GM19035 (cell line): ENCODE measurements at regions not wholly inside any gene's neighbourhood (a gene's known extent, or its start where the extent isn't known, plus 50 kb on each side); places are given as distances from the start of the nearest gene placed in this dataset.

Source experiments
- ATAC-seq: cut with Tn5 transposase; IDR thresholded peaks from one replicate; pipeline ENCODE4 v1.9.1; 2021; ENCODE audit not compliant: unreplicated experiment

DNA sequence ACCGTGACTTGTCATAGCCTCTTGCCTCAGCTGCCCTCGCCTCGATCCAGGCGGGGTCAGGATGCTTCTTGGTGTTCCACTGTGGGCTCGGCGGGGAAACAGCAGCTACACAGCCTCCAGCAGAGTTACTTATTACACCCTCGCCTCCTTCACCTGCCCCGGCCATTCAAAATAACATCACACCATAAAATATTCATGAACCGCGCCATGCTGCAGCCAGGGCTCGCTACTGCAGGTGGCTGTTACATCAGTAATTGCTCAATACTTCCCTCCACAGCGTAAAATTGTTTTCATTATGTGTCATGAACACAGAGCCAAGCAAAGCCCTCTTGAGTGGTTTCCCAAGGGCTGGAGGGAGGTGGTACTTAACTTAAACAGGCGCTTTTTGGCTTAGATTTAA lies 241.5 kb upstream of the SP8 start:
- ATAC-seq = no peak

DNA sequence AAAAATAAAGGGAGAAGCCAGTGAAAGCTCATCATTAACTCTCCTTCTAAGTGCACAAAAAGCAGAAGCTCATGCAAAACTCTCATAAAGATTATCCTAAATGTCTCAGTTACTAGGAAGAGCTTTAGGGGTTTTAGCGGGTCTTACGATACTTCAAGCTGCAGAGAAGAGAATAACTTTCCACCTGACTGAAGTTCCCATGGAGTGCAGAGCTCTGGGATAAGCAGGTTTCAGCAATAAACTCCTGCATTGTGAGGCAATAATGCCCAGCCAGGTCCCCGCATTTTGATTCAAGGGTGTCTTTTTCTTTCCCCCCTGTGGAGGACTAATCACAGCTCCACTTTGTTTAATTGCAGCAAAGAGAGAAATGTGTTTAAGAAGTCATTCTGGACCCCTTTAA lies 241.9 kb upstream of the SP8 start:
- ATAC-seq = no peak

DNA sequence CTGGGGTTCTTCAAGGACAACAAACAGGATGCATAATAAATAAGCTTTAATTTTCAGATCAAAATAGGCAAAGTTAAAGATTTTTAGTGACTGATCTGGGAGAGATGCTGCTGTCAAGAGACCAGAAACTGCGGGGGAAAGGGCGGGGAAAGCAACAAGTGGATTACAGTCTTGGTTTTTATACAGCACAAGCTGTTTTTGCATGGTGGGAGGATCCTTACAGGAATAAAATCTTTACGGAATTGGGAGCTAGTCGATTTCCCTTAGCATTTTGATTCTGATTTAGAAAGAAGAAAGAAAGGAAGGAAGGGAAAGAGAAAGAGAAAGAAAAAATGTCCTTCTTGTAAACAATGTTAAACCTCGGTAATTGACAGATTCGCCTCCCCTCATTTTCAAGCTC lies 242.3 kb upstream of the SP8 start:
- no peak for ATAC-seq

DNA sequence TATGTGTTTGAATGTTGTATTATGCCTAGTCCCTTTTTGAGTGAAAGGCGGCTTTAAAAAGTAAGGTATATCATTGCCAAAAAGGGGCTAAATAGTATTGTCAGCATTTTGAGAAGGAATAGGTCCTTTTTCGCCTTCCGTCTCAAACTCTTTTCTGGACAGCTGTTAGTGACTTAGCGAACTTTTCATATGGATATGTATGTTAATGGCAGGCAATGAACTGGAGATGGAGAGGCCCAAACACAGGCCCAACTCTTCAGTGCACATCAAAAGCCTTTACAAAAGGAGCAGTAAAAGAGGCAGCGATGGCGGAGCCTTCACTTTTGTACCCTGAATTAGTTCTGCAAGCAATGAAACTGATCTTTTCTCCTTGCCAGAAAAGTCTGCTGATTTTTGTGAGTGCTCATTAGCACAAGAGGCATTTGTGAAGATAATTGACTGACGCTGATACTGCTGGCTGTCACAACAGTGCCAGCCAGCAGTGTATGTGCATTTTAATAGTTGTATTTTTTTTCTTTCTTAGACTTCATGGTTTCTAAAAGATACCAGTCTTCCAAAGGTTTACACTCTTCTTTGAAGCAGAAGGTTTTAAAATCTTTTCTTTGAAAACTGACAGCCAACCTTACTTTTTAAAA lies 243.7 kb upstream of the SP8 start:
- ATAC-seq = no peak

DNA sequence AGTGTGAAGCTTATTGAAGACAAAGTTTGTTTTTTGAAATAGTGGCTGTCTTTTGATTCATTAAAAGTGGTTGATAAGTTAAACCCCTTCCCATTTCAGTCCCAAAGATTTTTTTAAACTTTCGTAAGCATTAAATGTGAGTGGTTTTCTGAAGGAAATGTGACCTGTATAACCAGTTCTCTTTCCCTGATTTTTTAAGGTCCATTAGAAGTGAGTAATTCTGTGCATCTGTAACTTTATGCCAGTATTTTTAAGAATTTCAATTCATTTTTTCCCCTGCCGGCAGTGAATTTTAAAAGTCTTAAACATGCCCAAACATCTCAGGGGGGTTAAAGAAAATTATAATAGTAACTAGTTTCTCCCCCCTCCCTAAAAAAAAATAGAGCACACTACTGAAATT lies 254.6 kb upstream of the SP8 start:
- ATAC-seq = no peak

DNA sequence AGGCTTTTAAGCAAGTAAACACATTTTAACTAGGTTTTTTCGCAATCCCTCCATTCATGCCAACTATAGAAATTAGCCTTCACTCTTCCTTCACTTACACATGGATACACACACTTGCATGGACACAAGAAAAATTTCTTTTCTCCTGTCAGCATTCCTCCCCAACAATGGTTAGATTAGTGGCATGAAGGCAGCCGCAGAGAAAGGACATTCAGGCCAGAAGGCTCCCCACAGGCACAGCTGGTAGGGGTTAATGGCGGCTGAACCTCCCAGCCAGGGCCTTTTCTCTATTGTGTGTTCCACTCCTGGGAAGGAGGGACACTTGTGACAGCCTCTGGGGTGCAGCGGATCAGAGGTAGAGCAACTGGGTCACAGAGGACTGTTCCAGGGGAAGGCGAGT lies 255.0 kb upstream of the SP8 start:
- no peak for ATAC-seq

DNA sequence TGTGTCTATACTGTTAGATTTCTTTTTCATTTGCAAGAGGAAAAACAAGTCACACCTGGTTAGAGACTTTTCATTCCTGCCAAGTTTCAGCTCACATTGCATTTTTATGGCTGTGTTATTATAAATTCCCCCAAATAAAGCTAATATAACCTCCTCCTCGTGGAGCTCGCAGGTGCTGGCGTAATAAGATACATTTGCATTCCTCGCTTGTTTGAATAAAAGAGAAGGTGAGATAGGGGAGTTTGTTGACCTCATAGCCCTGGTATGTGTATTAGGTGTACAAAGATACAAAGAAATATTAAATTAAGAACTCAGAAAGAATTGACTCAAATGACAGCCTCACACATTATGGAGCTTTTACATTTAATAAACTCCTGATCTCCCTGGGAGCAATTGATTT lies 257.7 kb upstream of the SP8 start:
- ATAC-seq = no peak

DNA sequence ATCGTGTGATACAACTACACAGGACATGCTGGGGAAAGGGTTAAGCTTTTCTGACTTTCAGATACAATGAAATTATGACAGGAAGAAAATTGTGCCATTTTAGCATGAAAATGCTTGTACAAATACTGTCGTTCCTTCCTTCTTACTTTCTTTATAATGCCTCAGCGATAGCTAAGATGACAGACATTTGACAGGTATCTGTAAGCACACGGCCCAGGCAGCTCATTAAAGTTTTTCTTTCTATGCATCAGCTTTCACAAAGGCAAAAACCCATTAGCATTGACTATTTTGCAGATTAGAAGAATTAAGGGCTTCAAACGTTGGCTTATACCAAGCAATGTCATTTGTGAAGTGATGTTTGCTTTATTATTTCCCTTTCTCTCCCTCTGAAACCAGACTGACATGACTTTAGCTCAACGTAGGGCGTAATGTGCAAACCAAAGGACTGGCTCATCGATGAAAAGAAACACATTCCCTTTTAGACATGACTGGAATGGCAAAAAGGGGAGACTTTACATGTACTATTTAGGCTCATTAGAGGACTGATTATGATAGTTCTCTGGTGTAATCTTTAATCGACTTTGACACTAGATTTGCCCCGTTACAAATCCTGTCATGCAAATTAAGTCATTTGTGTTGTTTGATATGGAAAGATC lies 258.4 kb upstream of the SP8 start:
- no peak for ATAC-seq

DNA sequence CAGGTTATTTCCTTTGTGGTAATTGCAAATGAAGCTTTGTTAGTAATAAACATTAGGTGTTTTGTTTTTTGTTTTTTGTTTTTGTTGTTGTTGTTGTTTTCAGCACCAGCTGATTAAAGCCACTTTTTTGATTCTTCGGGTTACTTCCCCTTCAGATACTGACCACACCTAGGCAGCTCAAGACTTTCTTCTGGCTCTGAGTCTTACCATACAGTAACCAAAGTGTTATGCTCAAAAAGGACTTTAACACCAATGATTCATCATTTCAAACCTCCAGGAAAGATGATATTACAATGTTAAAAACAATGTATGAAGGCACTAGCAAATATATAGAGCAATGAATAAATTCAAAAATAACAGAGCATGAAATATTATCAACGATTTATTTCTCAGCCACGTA lies 265.2 kb upstream of the SP8 start:
- ATAC-seq = no peak

DNA sequence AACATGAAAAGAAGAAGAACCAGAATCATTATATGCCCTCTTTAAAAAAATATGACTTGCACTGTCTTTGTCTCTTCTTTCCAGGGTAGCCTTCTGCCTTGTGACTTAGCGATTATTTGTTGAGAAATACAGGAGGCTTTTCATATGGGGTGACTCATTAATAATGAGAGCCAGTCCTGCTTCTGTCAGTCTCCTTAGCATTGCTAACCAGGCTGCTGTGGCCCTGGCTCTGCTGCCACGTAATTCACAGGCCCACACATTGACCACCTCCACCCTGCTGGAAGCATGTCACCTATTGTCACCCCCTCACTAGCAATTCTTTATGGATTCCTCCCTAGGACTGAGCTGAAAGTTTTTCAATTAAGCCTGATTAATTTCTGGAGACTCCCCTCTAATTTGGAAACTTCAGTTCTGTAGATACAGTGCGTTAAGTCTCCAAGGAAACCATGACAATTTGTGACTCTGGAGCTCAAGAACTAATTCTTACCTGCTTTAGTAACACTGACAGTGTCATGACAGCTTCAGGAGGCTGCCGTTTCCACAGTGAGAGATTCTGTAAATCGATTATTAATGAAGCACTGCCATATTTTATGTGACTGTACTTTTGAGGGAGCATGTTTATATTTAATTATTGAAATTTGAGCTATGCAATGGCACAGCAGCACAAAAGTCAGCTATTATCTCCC lies 267.9 kb upstream of the SP8 start:
- no peak for ATAC-seq

DNA sequence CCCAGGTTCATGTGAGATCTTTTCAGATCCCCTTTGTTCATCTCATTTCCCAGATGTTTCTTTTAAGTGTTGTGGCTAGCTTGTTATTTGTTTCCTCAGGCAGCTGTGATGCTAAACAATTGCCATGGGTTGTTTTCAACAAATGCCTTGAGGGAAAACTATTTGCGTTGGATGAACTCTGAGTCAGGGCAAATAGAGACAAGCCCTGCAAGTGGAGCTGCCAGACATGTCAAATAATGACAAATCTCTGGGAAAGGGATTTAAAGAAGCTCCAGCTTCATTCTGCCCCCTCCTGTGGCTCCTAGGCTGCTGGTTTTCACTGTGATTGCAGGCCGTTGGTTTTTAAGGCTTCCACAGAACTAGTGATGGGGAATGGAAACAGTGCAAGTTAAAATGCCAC lies 272.4 kb upstream of the SP8 start:
- no peak for ATAC-seq

DNA sequence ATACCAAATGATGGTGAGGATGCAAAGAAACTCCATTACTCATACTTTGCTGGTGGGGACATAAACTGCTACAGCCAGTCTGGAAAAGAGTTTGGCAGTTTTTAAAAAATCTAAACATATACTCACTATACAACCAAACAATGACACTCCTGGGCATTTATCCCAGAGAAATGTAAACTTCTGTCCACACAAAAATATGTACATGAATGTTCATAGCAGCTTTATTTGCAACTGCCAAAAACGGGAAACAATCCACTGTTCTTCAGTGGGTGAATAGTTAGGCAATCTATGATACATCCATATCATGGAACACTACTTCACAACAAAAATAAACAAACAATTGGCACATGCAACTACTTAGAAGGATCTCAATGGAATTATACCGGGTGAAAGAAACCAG lies 276.4 kb upstream of the SP8 start:
- no peak for ATAC-seq

DNA sequence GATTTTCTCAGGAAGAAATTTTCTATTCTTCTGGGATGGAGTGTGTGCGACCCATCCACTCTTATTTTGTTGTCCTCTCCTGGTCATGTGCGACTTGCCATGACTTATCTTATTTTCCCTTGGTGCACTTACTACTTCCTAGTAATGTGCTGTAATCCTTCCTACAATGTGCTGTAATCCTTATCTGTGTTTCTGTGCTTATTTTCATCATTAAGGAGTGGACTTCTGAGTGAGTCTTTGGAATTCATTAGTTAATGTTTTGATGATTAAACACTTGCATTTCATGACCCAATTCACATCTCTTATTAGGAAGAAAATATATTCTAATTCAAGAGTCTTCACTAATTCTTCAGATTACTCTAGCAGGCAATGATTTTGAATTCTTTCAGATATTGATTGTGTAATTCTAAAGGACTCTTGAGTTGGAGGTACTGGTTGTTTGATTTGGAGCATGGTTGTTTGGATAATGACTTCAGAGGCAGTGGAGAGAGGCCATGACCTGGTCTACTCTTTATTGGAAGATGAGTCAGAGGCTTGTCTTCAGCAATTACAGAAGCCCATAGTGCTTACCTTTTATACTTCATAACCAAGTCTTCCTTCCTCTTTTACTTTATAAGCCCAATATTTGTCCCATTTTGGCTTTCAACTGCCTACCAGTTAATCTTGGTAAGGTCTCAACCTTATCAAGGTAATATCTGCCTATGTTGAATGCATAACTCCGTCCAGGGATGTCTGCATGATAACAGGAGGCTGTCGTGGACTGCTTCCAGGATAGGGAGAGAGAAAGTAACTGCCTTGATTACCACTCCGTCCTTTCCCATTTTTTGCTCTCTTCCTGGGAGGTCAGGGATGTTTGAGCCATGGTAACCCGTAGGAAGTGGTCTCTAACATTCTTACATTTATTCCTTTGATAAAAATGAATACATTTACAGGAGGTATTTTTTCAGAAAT lies 278.3 kb upstream of the SP8 start:
- ATAC-seq = no peak

DNA sequence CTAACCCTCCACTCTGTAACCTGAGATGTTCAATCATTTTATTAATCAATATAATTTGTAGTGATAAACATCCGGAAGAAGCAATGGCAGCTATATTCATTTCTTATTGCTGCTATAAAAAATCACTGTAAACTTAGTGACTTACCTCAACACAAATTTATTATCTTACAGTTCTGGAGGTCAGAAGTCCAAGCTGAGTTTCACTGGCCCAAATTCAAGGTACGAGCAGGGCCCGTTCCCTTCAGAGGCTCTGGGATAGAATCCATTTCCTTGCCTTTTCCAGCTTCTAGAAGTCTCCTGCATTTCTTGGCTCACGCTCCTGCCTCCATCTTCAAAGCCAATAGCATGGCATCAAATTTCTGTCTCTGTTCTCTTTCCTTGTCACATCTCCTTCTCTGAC lies 279.5 kb upstream of the SP8 start:
- ATAC-seq = no peak

DNA sequence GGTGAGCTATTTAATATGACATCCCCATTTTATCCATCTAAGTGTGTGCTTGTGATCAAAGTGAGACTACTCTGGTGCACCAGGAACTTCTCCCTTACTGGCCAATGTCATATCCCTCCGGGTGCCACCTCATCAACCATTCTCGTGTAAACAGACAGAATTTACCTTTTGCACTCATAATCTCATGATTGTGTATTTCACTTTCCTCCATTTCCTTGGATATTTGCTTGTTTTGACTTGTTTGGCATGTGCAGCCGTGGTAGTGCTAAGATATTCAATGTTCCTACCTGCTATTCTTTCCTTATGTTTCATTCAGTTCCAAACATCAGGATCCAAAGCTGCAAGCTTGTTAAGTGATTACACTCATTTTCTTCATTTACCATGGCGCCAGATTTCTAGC lies 280.5 kb upstream of the SP8 start:
- no peak for ATAC-seq

DNA sequence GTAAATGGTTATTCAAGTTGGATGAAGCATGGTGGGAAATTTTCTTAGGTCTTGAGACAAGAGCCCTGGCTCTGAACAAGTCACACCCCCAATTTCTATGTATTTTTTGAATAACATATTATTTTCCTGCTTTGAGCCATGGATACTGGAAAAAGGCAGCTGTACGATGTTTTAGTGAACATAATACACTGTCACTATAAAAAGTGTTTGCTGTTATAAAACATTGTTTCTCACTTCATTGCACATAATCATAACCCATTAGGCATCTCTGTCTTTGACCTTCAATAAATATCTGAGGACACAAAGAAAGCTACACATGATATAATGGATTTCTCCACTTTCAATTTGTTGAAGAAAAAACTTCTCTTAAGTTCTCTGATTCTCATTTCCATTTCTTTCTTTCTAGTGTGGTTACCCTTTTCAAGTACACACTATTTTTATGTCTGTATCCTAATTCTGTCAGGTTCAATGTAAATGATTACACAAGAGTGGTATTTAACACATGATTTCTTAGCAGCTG lies 283.9 kb upstream of the SP8 start:
- no peak for ATAC-seq

DNA sequence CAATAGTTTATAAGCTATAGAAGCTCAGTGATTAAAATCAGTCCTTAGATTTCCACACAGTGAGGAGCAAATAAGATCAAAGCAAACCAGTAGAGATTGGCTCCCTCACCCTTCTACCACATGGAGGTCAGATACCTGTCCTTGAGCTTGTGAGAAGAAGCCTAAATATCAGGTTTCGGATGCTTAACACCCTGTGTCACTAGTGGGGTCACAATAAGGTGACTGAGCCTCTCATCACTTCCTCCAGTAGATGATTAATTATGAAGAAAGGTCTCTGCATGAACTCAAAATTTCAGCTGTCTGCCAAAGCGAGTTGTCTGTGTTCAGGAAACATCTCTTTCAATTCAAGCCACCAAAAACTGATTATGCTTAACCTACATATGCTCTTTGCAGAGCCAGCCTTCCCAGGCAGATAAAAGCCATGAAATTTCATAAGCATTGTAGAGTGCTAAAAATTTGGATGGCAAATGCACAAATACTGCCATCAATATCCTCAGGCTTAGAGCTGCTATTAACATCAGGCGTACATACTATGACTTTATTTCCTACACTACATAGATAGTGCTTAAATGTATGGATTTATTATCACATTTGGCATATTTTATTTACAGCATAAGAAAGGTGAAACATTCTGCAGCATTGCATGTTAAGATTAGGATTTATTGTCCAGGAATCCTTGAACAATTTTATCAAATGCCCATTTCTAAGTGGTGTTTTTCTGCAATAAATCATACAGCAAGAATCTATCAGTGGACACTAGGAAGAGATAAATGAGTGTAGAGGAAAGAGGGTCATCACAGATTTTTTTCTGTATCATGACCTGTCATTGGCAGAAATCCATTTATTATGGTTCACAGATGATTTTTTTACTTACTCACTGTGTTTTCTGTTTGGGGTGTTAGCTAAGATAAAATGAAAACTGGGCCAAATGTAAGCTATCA lies 285.1 kb upstream of the SP8 start:
- no peak for ATAC-seq

DNA sequence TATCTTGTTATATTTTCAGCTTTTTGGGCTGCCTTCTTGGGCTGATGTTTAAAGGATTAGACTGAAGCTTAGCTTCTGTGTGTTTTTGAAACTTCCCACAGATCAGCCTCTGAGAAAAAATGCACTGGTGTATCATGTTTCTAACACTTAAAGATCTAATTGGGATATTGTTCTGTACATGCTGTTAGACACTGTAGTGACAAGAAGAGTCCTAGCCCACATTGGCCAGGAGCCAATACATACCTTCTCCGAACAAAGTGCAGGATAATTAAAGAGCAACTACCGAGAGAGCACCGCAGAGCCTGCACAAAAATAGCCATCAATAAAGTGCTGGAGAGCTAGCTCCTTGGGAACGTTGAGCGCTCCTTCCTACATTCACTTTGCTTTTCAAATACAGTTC lies 289.4 kb upstream of the SP8 start:
- ATAC-seq = no peak

DNA sequence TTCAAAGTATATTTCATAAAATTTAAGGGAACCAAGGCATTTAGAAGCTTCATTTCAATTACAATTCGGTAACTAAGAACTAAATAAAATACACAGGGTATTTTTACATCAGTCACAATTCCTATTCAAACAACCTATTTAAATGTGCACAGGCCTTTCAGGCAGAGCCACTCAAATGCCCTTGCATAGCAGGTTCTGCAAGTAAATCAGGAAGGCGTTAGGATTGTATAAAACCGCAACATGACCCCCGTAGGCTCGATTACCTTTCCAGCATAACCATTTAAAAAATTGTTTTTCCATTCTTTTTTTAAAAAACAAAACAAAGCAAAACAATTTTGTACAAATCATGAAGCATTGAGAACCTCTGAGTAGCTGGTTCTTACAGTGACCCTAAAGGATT lies 289.9 kb upstream of the SP8 start:
- no peak for ATAC-seq

DNA sequence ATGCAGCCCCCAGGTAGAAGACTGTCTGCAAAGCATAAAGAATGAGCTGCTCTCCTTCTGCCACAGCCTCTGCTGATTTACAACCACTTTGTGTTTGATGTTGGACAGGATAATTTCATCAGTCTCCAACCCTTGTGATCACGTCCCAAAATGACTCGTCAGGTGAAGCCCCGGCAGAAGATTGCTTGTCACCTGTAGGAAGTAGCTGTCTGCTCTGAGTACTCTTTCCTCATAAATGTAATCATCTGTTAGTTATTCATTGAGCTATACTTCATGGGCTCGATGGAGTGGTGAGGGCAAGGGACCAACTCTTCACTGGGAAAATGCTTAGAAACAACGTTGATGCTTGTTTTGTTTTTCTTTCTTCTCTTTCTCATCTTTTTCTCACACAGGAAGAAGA lies 290.9 kb upstream of the SP8 start:
- ATAC-seq = no peak
